PFSK-1 (cell line): ENCODE measurements at regions not wholly inside any gene's neighbourhood (a gene's known extent, or its start where the extent isn't known, plus 50 kb on each side); places are given as distances from the start of the nearest gene placed in this dataset.

Experiments used
- SIN3A ChIP-seq: IDR thresholded peaks from 2 replicates; pipeline ENCODE4 v1.6.1; 2012; ENCODE audit warnings: mild to moderate bottlenecking, low read length, moderate library complexity, borderline replicate concordance; ENCODE audit not compliant: insufficient read depth
- TAF1 ChIP-seq: IDR thresholded peaks from 2 replicates; pipeline ENCODE4 v1.6.1; 2012; ENCODE audit warnings: low read length, control low read depth, borderline replicate concordance; ENCODE audit not compliant: insufficient read depth

DNA sequence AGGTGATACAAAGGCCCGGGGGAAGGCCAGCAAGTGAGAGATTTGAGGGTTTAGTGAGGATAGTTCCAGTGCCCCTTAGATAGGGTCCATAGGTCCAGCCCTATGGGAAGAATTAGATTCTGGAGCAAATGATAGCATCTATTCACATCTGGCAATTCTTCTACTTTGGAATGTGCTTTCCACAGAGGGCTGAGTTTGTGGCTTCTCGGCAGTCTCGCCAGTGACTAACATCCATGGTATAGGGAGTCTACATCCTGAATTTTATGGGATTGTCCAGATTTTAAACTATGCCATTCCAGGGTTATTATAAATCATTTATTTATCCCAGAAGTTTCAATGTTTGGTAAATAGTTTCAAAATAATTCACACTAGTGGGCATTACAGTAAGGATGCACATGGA lies 207.3 kb upstream of the ADO start:
- TF ChIP-seq SIN3A = no peak
- TF ChIP-seq TAF1 = no peak
